Pancreas (tissue), 10 donors: ENCODE measurements at regions not wholly inside any gene's neighbourhood (a gene's known extent, or its start where the extent isn't known, plus 50 kb on each side); places are given as distances from the start of the nearest gene placed in this dataset.

Source experiments
- ATAC-seq, 4 donors: fragments of 200-7000 bp; cut with Tn5 transposase; one replicate each; pipeline versions ENCODE4 v1.8.0 to v1.9.1; 2020; ENCODE audit warnings: mild to moderate bottlenecking in 4 of 4, moderate library complexity in 4 of 4
- DNase-seq, 6 donors: peaks; one replicate each; pipeline ENCODE4 v3.0.0-alpha.2; 2020
- FAIRE-seq: peaks from 2 replicates; lab custom pipeline; 2012; peaks lifted over from hg19 to GRCh38; lab: Jason Lieb, UNC
- H3K27ac ChIP-seq, 4 donors: fragments of 200-600 bp; sonication (generic); 1 replicate in 3 of 4; 2 replicates in 1 of 4; pipeline versions ENCODE4 v1.5.0 to v1.8.0; 2020
- H3K27me3 ChIP-seq, 4 donors: fragments of 200-600 bp; one replicate each; pipeline ENCODE4 v1.8.0; 2021
- H3K36me3 ChIP-seq, 3 donors: fragments of 200-600 bp; sonication (generic) in 1 of 3; one replicate each; pipeline versions ENCODE4 v1.5.0 to v1.8.0; 2020 to 2021
- H3K4me1 ChIP-seq, 3 donors: fragments of 200-600 bp; one replicate each; pipeline ENCODE4 v1.8.0; 2021
- H3K4me3 ChIP-seq, 4 donors: fragments of 200-600 bp; sonication (generic) in 2 of 4; one replicate each; pipeline versions ENCODE4 v1.5.0 to v1.8.0; 2020 to 2021
- H3K9me3 ChIP-seq, 4 donors: fragments of 200-600 bp; one replicate each; pipeline ENCODE4 v1.8.0; 2021
- CTCF ChIP-seq, 4 donors: fragments of 200-600 bp; sonication (generic) in 3 of 4; IDR thresholded peaks; one replicate each; pipeline versions ENCODE4 v1.5.0 to v1.8.0; 2021; ENCODE audit warnings: antibody characterized with exemption in 4 of 4
- WGBS, 2 donors: extraction: QIAGEN DNeasy Blood & Tissue Kit; methylation state at CpG; one replicate each; pipeline ENCODE4 v1.1.7; 2013; 5-methylcytosine and 5-hydroxymethylcytosine counted together
- intact Hi-C, 3 donors: fragments of 100-400 bp; cut with DNase I; formaldehyde crosslinking; loops; one replicate each; pipeline versions ENCODE4 v1.11.1 to v1.14.2; 2022
- donor health status: healthy with polysubstance abuse.
- donor health status: DM: no; HTN: no; CAD: no; lungs with moderate emphysema.
- donor health status: DM: no; HTN: no; CAD: no.
- donor health status: control.
- donor health status: control.
- donor health status: Bipolar disorder and iron deficiency.
- donor health status: DM: yes; HTN: yes; CAD: no.
- donor health status: DM: no; HTN: no; CAD: no.
- donor health status: DM: no; HTN: no; CAD: no.
- donor health status: DM: yes; HTN: yes; CAD: no.

GRCh38 chr3:111244760-111245159, 173.1 kb downstream of the NECTIN3 start:
- no peak for FAIRE-seq
- DNase-seq: no peak
- H3K4me3 ChIP-seq: no peak overlapping the region
- WGBS, 2 donors: 48 to 74% methylated on average over 1 of the region's 1 CpG
- no peaks in the 10 kb centered on the region for H3K36me3 ChIP-seq
- H3K4me1 ChIP-seq: no peaks in the 10 kb centered on the region
- no peak for ATAC-seq
- no peaks in the 10 kb centered on the region for H3K27me3 ChIP-seq
- H3K9me3 ChIP-seq: no peaks in the 10 kb centered on the region
- intact Hi-C loops: no loop called here
- TF ChIP-seq CTCF (IDR thresholded peaks at IDR 0.05): no peak
- no peak overlapping the region for H3K27ac ChIP-seq

GRCh38 chr3:111246967-111247760, 175.5 kb downstream of the NECTIN3 start:
- no peak overlapping the region for H3K4me3 ChIP-seq
- no peaks in the 10 kb centered on the region for H3K9me3 ChIP-seq
- ATAC-seq (peak in 3 of 4 donors; percentile 26 to 84 (median 60)), FAIRE-seq (no peak), DNase-seq (no peak)
- WGBS, 2 donors: 72 to 73% methylated on average over 7 of the region's 7 CpGs
- no peaks in the 10 kb centered on the region for H3K4me1 ChIP-seq
- H3K36me3 ChIP-seq: no peaks in the 10 kb centered on the region
- H3K27me3 ChIP-seq: no peaks in the 10 kb centered on the region
- no peak for TF ChIP-seq CTCF (IDR thresholded peaks at IDR 0.05)
- intact Hi-C loops: no loop called here
- H3K27ac ChIP-seq: no peak overlapping the region

GRCh38 chr3:111248406-111248805, 176.8 kb downstream of the NECTIN3 start:
- ATAC-seq (no peak), DNase-seq (no peak), FAIRE-seq (no peak)
- intact Hi-C loops: no loop called here
- H3K27ac ChIP-seq: no peak overlapping the region
- WGBS, 2 donors: 69 to 87% methylated on average over 1 of the region's 1 CpG
- H3K4me1 ChIP-seq: no peaks in the 10 kb centered on the region
- no peak for TF ChIP-seq CTCF (IDR thresholded peaks at IDR 0.05)
- H3K27me3 ChIP-seq: no peaks in the 10 kb centered on the region
- no peaks in the 10 kb centered on the region for H3K36me3 ChIP-seq
- H3K4me3 ChIP-seq: no peak overlapping the region
- H3K9me3 ChIP-seq: no peaks in the 10 kb centered on the region

GRCh38 chr3:111249421-111249820, 177.8 kb downstream of the NECTIN3 start:
- TF ChIP-seq CTCF (IDR thresholded peaks at IDR 0.05): no peak
- no peak for FAIRE-seq
- intact Hi-C loops: no loop called here

GRCh38 chr3:111252779-111253178, 181.2 kb downstream of the NECTIN3 start:
- 28 to 35% methylated on average over 3 of the region's 3 CpGs for WGBS, 2 donors
- Histone ChIP-seq H3K4me3 (no peak overlapping the region), H3K36me3 (no peaks in the 10 kb centered on the region), H3K4me1 (no peaks in the 10 kb centered on the region), H3K9me3 (no peaks in the 10 kb centered on the region), H3K27me3 (no peaks in the 10 kb centered on the region), H3K27ac (no peak overlapping the region)
- DNase-seq: no peak
- TF ChIP-seq CTCF (IDR thresholded peaks at IDR 0.05): no peak
- no peak for FAIRE-seq
- ATAC-seq: peak in 3 of 4 donors; percentile 68 to 83 (median 69)
- intact Hi-C loops: no loop called here

More at GRCh38 chr3:111249421-111249820, 177.8 kb downstream of the NECTIN3 start:
- Histone ChIP-seq H3K36me3 (no peaks in the 10 kb centered on the region), H3K27ac (no peak overlapping the region), H3K4me1 (no peaks in the 10 kb centered on the region), H3K9me3 (no peaks in the 10 kb centered on the region), H3K27me3 (no peaks in the 10 kb centered on the region), H3K4me3 (no peak overlapping the region)
- no peak for DNase-seq
- no peak for ATAC-seq
